H1 (cell line): ENCODE measurements at regions not wholly inside any gene's neighbourhood (a gene's known extent, or its start where the extent isn't known, plus 50 kb on each side); places are given as distances from the start of the nearest gene placed in this dataset.

Experiments
- CTCF ChIA-PET: fragments of 300-600 bp; sonication (Branson Sonifier 250); formaldehyde crosslinking; loops from one replicate; lab custom pipeline; 2021; ENCODE audit not compliant: partially characterized antibody; lab: Charles Lee
- POLR2A ChIA-PET: fragments of 300-600 bp; sonication (Branson Sonifier 250); formaldehyde crosslinking; loops from one replicate; lab custom pipeline; 2021; ENCODE audit warnings: inconsistent platforms; ENCODE audit not compliant: partially characterized antibody; lab: Charles Lee
- DNase-seq, 2 experiments: peaks; one replicate each; pipeline versions ENCODE4 v3.0.0 to v3.0.0-alpha.2; 2010 to 2022; ENCODE audit warnings: low spot score in 2 of 2, low read depth in 1 of 2, mixed read lengths in 1 of 2
- FAIRE-seq: peaks from 2 replicates; lab custom pipeline; 2011; peaks lifted over from hg19 to GRCh38; lab: Jason Lieb, UNC
- H2AFZ ChIP-seq: 2 replicates; pipeline ENCODE4 v1.8.1; 2012; ENCODE audit warnings: low read length, inconsistent platforms
- H2AK5ac ChIP-seq: 2 replicates; pipeline ENCODE4 v1.6.1; 2013; ENCODE audit warnings: low read depth, low read length
- H2BK120ac ChIP-seq: replicated peaks from 2 replicates; pipeline ENCODE3; 2013; ENCODE audit warnings: low read depth, low read length, inconsistent platforms
- H2BK12ac ChIP-seq: 2 replicates; pipeline ENCODE4 v1.6.1; 2013; ENCODE audit warnings: low read depth, low read length
- H2BK15ac ChIP-seq: 2 replicates; pipeline ENCODE4 v1.6.1; 2013; ENCODE audit warnings: low read length
- H2BK20ac ChIP-seq: 2 replicates; pipeline ENCODE4 v1.6.1; 2013; ENCODE audit warnings: low read length
- H2BK5ac ChIP-seq: 2 replicates; pipeline ENCODE4 v1.6.1; 2013; ENCODE audit warnings: low read depth, low read length
- H3K14ac ChIP-seq: 2 replicates; pipeline ENCODE4 v1.6.1; 2013; ENCODE audit warnings: inconsistent platforms; ENCODE audit not compliant: insufficient read length
- H3K18ac ChIP-seq: 2 replicates; pipeline ENCODE4 v1.6.1; 2013; ENCODE audit warnings: low read length; ENCODE audit errors: extremely low read depth
- H3K23ac ChIP-seq: 2 replicates; pipeline ENCODE4 v1.6.1; 2013; ENCODE audit warnings: inconsistent platforms; ENCODE audit not compliant: insufficient read length
- H3K23me2 ChIP-seq: 2 replicates; pipeline ENCODE4 v1.6.1; 2013; ENCODE audit warnings: low read depth, low read length
- H3K27ac ChIP-seq: 2 replicates; pipeline ENCODE4 v1.6.1; 2011; ENCODE audit warnings: low read depth, low read length, inconsistent platforms
- H3K27me3 ChIP-seq, 4 experiments: replicated peaks in 1 of 4; 1 replicate in 1 of 4; 2 replicates in 3 of 4; pipeline versions ENCODE4 v1.6.1 to v1.8.1; 2011 to 2013; ENCODE audit warnings: low read length in 3 of 4, mild to moderate bottlenecking in 3 of 4, inconsistent platforms in 2 of 4, mixed read lengths in 2 of 4, moderate library complexity in 1 of 4; ENCODE audit not compliant: control insufficient read depth in 3 of 4, insufficient read depth in 3 of 4; ENCODE audit errors: extremely low read depth in 1 of 4
- H3K36me3 ChIP-seq, 4 experiments: 2 replicates each; pipeline versions ENCODE4 v1.6.1 to v1.8.1; 2011 to 2013; ENCODE audit warnings: mild to moderate bottlenecking in 4 of 4, low read length in 3 of 4, moderate library complexity in 2 of 4, control low read depth in 1 of 4, inconsistent platforms in 1 of 4; ENCODE audit not compliant: insufficient read depth in 4 of 4, control insufficient read depth in 2 of 4
- H3K4ac ChIP-seq: replicated peaks from 2 replicates; pipeline ENCODE3; 2013; ENCODE audit warnings: low read length, low read depth, mixed read lengths, inconsistent platforms; ENCODE audit not compliant: insufficient read length
- H3K4me1 ChIP-seq, 4 experiments: replicated peaks in 1 of 4; 1 replicate in 1 of 4; 2 replicates in 3 of 4; pipeline versions ENCODE4 v1.6.1 to v1.8.1; 2011 to 2013; ENCODE audit warnings: low read length in 3 of 4, inconsistent platforms in 2 of 4, mixed read lengths in 1 of 4; ENCODE audit not compliant: insufficient read depth in 4 of 4, control insufficient read depth in 3 of 4
- H3K4me2 ChIP-seq, 2 experiments: 2 replicates each; pipeline versions ENCODE4 v1.6.1 to v1.8.1; 2011 to 2013; ENCODE audit warnings: low read depth in 2 of 2, low read length in 2 of 2, control low read depth in 1 of 2, inconsistent platforms in 1 of 2, mild to moderate bottlenecking in 1 of 2; ENCODE audit not compliant: insufficient read depth in 1 of 2
- H3K4me3 ChIP-seq, 4 experiments: fragments of 200-600, 300-600 bp in 1 of 4; sonication (generic), shearing (Covaris generic), sonication (Bioruptor Twin) in 1 of 4; 2 replicates each; pipeline versions ENCODE4 v1.5.1 to v1.8.1; 2011 to 2016; ENCODE audit warnings: low read length in 4 of 4, low read depth in 3 of 4, control low read depth in 2 of 4, inconsistent platforms in 2 of 4, mild to moderate bottlenecking in 2 of 4, mixed read lengths in 1 of 4, moderate library complexity in 1 of 4; ENCODE audit not compliant: insufficient read depth in 2 of 4; ENCODE audit errors: extremely low read depth in 1 of 4
- H3K56ac ChIP-seq: replicated peaks from 2 replicates; pipeline ENCODE3; 2013; ENCODE audit warnings: low read depth, mild to moderate bottlenecking, mixed read lengths, low read length, inconsistent platforms; ENCODE audit not compliant: insufficient read length
- H3K79me1 ChIP-seq: 2 replicates; pipeline ENCODE4 v1.6.1; 2013; ENCODE audit warnings: low read depth, low read length, control low read depth
- H3K79me2 ChIP-seq, 2 experiments: 2 replicates each; pipeline versions ENCODE4 v1.6.1 to v1.8.1; 2012 to 2013; ENCODE audit warnings: low read length in 2 of 2, mild to moderate bottlenecking in 2 of 2, inconsistent platforms in 1 of 2; ENCODE audit not compliant: insufficient read depth in 2 of 2, control insufficient read depth in 1 of 2
- H3K9ac ChIP-seq, 4 experiments: replicated peaks in 1 of 4; 1 replicate in 1 of 4; 2 replicates in 3 of 4; pipeline versions ENCODE4 v1.6.1 to v1.8.1; 2011 to 2013; ENCODE audit warnings: low read depth in 3 of 4, low read length in 3 of 4, control low read depth in 2 of 4, mild to moderate bottlenecking in 2 of 4, moderate library complexity in 2 of 4, inconsistent platforms in 1 of 4; ENCODE audit errors: extremely low read depth in 1 of 4
- H3K9me3 ChIP-seq, 2 experiments: 2 replicates each; pipeline versions ENCODE4 v1.6.1 to v1.8.1; 2012 to 2013; ENCODE audit warnings: mild to moderate bottlenecking in 2 of 2, moderate library complexity in 2 of 2, control low read depth in 1 of 2, inconsistent platforms in 1 of 2, low read depth in 1 of 2, low read length in 1 of 2, mixed read lengths in 1 of 2; ENCODE audit not compliant: insufficient read depth in 2 of 2
- H4K20me1 ChIP-seq, 2 experiments: replicated peaks in 1 of 2; 2 replicates each; pipeline versions ENCODE3 to v1.8.1; 2011 to 2013; ENCODE audit warnings: inconsistent platforms in 2 of 2, low read length in 2 of 2, mild to moderate bottlenecking in 1 of 2; ENCODE audit not compliant: insufficient read depth in 2 of 2, control insufficient read depth in 1 of 2
- H4K5ac ChIP-seq: 2 replicates; pipeline ENCODE4 v1.6.1; 2013; ENCODE audit warnings: low read length, low read depth, mixed read lengths, inconsistent platforms; ENCODE audit not compliant: insufficient read length
- H4K8ac ChIP-seq: 2 replicates; pipeline ENCODE4 v1.8.0; 2013; ENCODE audit warnings: mild to moderate bottlenecking, moderate library complexity, low read length, inconsistent platforms; ENCODE audit not compliant: insufficient read depth; ENCODE audit errors: extremely low read depth
- H4K91ac ChIP-seq: replicated peaks from 2 replicates; pipeline ENCODE3; 2013; ENCODE audit warnings: low read length, mixed read lengths, inconsistent platforms; ENCODE audit not compliant: insufficient read length
- WGBS, 2 experiments: shearing (Covaris generic) in 1 of 2; methylation state at CpG; one replicate each; pipeline versions ENCODE4 v1.1.6 to v1.1.7; 2013 to 2015; ENCODE audit warnings: low lambda C conversion rate in 2 of 2, mixed read lengths in 2 of 2, inconsistent platforms in 1 of 2, low coverage in 1 of 2, missing lambda C conversion rate in 1 of 2; ENCODE audit not compliant: insufficient replicate concordance in 2 of 2, insufficient coverage in 1 of 2, insufficient read length in 1 of 2; ENCODE audit errors: extremely low coverage in 1 of 2, missing lambda C conversion rate in 1 of 2; 5-methylcytosine and 5-hydroxymethylcytosine counted together

DNA sequence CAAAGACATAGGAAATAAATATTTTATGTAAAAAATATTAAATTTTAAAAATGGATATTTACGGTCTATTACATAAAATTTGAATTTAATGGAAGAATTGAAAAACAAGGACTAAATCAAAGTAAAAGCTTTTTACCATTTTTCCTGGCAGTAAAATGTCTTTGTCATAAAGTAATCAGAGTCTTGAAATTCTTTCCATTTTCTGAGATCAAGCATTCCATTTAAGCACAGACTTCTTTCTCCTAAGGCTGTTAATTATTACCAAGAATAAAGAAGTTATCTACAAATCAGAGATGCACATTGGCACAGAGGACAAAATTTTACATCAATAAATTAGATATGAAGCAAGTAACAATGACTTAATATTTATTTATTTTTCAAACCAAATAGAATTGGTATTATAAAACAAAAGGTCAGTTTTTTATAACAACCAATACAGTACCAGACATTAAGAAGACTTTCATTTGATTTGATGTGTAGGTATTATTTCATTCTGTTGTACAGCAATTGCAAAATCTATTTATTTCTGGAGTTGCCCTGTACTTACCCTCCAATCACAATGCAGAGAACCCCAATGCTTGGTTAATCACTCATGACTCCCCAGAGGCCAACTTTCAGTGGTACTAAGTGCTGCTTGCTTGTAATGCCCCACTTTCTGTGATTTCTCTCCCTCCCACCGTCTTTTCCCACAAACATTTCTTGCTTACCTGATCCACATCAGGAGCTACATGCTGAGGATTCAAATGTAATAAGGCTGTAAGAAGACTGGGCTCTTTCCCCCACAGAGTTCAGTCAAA lies 254.6 kb downstream of the GASK1B start:
- H3K27ac ChIP-seq = no peak overlapping the region
- no peak overlapping the region for H2BK12ac ChIP-seq
- H3K4me1 ChIP-seq = no peaks in the 10 kb centered on the region
- H3K56ac ChIP-seq = no peak overlapping the region
- H3K79me2 ChIP-seq = no peaks in the 10 kb centered on the region
- DNase-seq (no peak), FAIRE-seq (no peak)
- no peak overlapping the region for H3K4ac ChIP-seq
- H2AFZ ChIP-seq = no peak overlapping the region
- no peaks in the 10 kb centered on the region for H3K36me3 ChIP-seq
- H4K91ac ChIP-seq = no peak overlapping the region
- no peak overlapping the region for H3K18ac ChIP-seq
- H3K23ac ChIP-seq = no peak overlapping the region
- H2AK5ac ChIP-seq = no peak overlapping the region
- no peaks in the 10 kb centered on the region for H4K20me1 ChIP-seq
- no peak overlapping the region for H3K9ac ChIP-seq
- no peak overlapping the region for H3K4me2 ChIP-seq
- 98% methylated on average over 2 of the region's 2 CpGs; no CpG with 5 or more reads in 1 of the 2 experiments for WGBS, 2 experiments
- H4K8ac ChIP-seq = no peak overlapping the region
- H3K79me1 ChIP-seq = no peaks in the 10 kb centered on the region
- ChIA-PET CTCF (interaction anchor here (0.6 to 1.3 kb wide), 2 partner anchors 18 to 674 kb away, joined by 3 read pairs; no protein-coding TSS in a partner anchor), POLR2A (no interaction called here)
- H3K9me3 ChIP-seq = no peaks in the 10 kb centered on the region
- H3K23me2 ChIP-seq = no peaks in the 10 kb centered on the region
- no peak overlapping the region for H2BK15ac ChIP-seq
- H3K4me3 ChIP-seq = no peak overlapping the region
- no peaks in the 10 kb centered on the region for H3K27me3 ChIP-seq
- no peak overlapping the region for H3K14ac ChIP-seq
- no peak overlapping the region for H2BK120ac ChIP-seq
- H2BK20ac ChIP-seq = no peak overlapping the region
- H2BK5ac ChIP-seq = no peak overlapping the region
- H4K5ac ChIP-seq = no peak overlapping the region
